ENCODE measurements at regions not wholly inside any gene's neighbourhood (a gene's known extent, or its start where the extent isn't known, plus 50 kb on each side); places are given as distances from the start of the nearest gene placed in this dataset.

GRCh38 chr11:114847306-114847975 is 169.1 kb downstream of the NXPE2 start (continued):
- TF ChIP-seq ZNF425 (CRISPR knock-in tag; conservative IDR thresholded peaks at IDR 0.05) (no peak), ZNF423 (CRISPR knock-in tag; IDR thresholded peaks at IDR 0.05) (no peak), E2F5 (CRISPR knock-in tag; IDR thresholded peaks at IDR 0.05) (no peak), EMX1 (CRISPR knock-in tag; IDR thresholded peaks at IDR 0.05) (no peak), ESRRA (CRISPR knock-in tag; IDR thresholded peaks at IDR 0.05; ENCODE audit: borderline replicate concordance) (no peak), TP53 (CRISPR knock-in tag; IDR thresholded peaks at IDR 0.05) (no peak), ATF6 (CRISPR knock-in tag; IDR thresholded peaks at IDR 0.05) (no peak), ZNF219 (CRISPR knock-in tag; IDR thresholded peaks at IDR 0.05; ENCODE audit: borderline replicate concordance) (no peak), ZBTB43 (CRISPR knock-in tag; IDR thresholded peaks at IDR 0.05) (no peak), NFATC4 (CRISPR knock-in tag; IDR thresholded peaks at IDR 0.05) (no peak), E2F1 (CRISPR knock-in tag; IDR thresholded peaks at IDR 0.05) (no peak)

GRCh38 chr11:114848027-114848426 is 169.7 kb downstream of the NXPE2 start:
- peak; percentile 71 for ATAC-seq
- H3K9me3 Mint-ChIP-seq = no peaks in the 10 kb centered on the region
- POLR2A ChIA-PET = no interaction called here
- no peaks in the 10 kb centered on the region; the same call in 1 of the 2 replicates for H3K27me3 Mint-ChIP-seq (ENCODE audit: low read depth)
- no peak for DNase-seq (ENCODE audit: low spot score)
- no peak overlapping the region for H3K4me3 Mint-ChIP-seq
- no peaks in the 10 kb centered on the region for H3K36me3 Mint-ChIP-seq
- H3K27ac Mint-ChIP-seq = no peak overlapping the region
- TF ChIP-seq NR3C1 (CRISPR knock-in tag; conservative IDR thresholded peaks at IDR 0.05; ENCODE audit: low read depth) (no peak), NFYB (CRISPR knock-in tag; conservative IDR thresholded peaks at IDR 0.05; ENCODE audit: low read depth) (no peak), ZNF532 (CRISPR knock-in tag; IDR thresholded peaks at IDR 0.05; ENCODE audit: borderline replicate concordance) (no peak), ZNF263 (CRISPR knock-in tag; IDR thresholded peaks at IDR 0.05; ENCODE audit: low read depth) (peak; percentile 90)
- CTCF ChIA-PET = interaction anchor here (0.8 to 1.0 kb wide), 3 partner anchors 44 to 73 kb away, joined by 3 to 5 read pairs (median 4); no protein-coding TSS in a partner anchor
- peaks cover 44% of the 10 kb centered on the region for H3K4me1 Mint-ChIP-seq

All from WTC11 (cell line).